GM12873 (cell line): ENCODE measurements at regions not wholly inside any gene's neighbourhood (a gene's known extent, or its start where the extent isn't known, plus 50 kb on each side); places are given as distances from the start of the nearest gene placed in this dataset.

Experiments
- CTCF ChIP-seq: IDR thresholded peaks from 2 replicates; pipeline ENCODE4 v1.5.1; 2012; ENCODE audit warnings: low read depth, mild to moderate bottlenecking, moderate library complexity, low read length, control low read depth; ENCODE audit not compliant: insufficient read depth; ENCODE audit errors: missing control alignments

GRCh38 chr13:44770951-44771350 lies 194.8 kb upstream of the TSC22D1 start:
- no peak for TF ChIP-seq CTCF

GRCh38 chr13:44769686-44770085 lies 193.6 kb upstream of the TSC22D1 start:
- no peak for TF ChIP-seq CTCF

GRCh38 chr13:44768775-44769581 lies 192.8 kb upstream of the TSC22D1 start:
- TF ChIP-seq CTCF, result no peak

- TF ChIP-seq CTCF, result no peak
Measured at GRCh38 chr13:44768239-44768638, 192.1 kb upstream of the TSC22D1 start.

- TF ChIP-seq CTCF, result no peak
Measured at GRCh38 chr13:44765001-44765471, 188.9 kb upstream of the TSC22D1 start.

GRCh38 chr13:44764302-44764692 lies 188.2 kb upstream of the TSC22D1 start:
- TF ChIP-seq CTCF, result no peak

GRCh38 chr13:44763615-44764301 lies 187.6 kb upstream of the TSC22D1 start:
- TF ChIP-seq CTCF, result no peak
